ENCODE measurements at regions not wholly inside any gene's neighbourhood (a gene's known extent, or its start where the extent isn't known, plus 50 kb on each side); places are given as distances from the start of the nearest gene placed in this dataset.

DNA sequence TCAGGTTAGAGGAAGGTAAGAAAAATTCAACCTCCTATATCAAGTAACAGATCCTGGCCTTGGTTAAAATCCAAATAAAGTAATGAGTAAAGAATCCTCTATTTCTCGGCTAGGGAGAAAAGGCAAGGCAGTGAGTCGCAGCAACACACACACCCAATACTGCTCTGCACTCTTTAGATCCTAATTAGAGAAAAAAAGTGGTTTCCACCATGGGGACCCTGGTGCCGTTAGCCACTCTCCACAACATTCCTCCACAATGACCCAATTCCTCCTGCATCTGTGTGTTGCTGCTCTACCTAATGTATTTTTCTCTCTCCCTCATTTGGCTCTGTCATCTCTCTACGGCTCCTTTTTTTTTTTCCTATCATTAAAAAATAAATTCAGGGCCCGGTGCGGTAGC, 462.7 kb downstream of the METTL4 start:
- TF ChIP-seq, protein P1, sequence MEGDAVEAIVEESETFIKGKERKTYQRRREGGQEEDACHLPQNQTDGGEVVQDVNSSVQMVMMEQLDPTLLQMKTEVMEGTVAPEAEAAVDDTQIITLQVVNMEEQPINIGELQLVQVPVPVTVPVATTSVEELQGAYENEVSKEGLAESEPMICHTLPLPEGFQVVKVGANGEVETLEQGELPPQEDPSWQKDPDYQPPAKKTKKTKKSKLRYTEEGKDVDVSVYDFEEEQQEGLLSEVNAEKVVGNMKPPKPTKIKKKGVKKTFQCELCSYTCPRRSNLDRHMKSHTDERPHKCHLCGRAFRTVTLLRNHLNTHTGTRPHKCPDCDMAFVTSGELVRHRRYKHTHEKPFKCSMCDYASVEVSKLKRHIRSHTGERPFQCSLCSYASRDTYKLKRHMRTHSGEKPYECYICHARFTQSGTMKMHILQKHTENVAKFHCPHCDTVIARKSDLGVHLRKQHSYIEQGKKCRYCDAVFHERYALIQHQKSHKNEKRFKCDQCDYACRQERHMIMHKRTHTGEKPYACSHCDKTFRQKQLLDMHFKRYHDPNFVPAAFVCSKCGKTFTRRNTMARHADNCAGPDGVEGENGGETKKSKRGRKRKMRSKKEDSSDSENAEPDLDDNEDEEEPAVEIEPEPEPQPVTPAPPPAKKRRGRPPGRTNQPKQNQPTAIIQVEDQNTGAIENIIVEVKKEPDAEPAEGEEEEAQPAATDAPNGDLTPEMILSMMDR (IDR thresholded peaks at IDR 0.05; ENCODE audit: borderline replicate concordance, insufficient read depth, low read depth, low read length) = no peak
- H3K4me3 ChIP-seq (ENCODE audit: low read depth, low read length) = no peak overlapping the region

DNA sequence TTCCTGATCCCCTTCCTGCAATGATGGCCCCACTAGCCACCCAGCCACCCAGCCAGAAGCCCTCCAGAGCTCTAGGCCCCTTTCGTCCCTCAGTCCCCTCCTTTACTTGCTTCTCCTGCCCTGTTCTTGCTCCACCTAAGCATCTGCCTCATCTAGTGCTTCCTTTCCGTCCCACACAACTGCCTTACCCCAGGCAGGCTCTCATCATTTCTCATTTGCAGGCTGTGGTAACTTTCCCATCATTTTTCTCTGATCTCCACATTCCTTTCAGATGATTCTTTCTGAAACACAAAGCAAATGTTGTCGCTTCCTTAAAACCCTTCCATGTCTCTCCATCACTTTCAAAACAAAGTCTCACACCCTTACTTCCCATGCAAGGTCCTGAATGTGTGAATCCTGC, 459.8 kb downstream of the METTL4 start:
- no peak overlapping the region for H3K4me3 ChIP-seq (ENCODE audit: low read depth, low read length)
- TF ChIP-seq, protein P1 (IDR thresholded peaks at IDR 0.05; ENCODE audit: borderline replicate concordance, insufficient read depth, low read depth, low read length) = no peak

DNA sequence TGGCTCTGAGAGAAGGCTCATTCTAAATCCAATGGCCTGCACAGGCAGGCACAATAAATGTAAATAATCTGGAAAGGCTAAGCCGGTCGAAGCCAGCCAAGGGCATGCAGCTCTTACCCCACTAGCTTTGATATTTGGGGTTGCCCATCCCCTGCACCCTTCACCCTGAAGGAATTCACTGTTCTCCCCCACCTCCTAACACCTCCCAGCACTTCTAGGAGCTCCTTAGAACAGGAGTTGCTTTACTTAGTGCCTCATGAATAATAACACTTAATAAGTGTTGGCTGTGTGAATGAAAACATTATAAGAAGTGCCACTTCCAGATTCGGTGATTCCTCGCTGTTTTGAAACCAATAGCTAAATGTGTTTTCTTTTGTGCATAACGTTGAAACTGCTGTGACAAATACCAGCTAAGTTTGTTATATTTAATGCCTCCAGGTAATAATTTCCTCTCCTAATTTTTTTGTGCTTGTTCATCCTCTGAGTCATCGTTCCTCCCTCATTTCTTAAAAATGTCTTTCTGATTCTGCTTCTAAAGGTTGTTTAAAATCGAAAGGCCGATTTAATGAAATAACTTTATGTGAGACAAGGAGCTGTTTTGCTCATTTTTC, 458.8 kb downstream of the METTL4 start:
- TF ChIP-seq, protein P1 (IDR thresholded peaks at IDR 0.05; ENCODE audit: borderline replicate concordance, insufficient read depth, low read depth, low read length) = no peak
- H3K4me3 ChIP-seq (ENCODE audit: low read depth, low read length) = no peak overlapping the region

DNA sequence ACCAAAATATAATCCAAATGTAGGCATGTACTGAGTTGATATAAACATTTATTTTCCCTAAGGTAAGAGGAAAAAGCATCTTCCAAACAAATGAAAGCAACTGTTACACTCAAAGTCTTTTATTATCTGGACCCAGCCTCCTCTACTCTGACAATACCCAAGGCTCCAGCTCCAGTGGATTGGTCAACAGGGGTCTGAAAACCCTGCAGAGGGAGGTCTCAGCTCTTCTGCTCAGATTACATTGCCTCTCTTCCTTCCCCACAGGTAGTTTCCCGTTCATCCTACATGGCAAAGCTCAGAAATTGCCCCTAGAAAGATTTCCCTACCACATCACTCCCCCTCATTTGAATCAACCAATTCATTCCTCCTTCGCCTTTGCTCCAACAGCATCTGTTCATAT, 457.0 kb downstream of the METTL4 start:
- H3K4me3 ChIP-seq (ENCODE audit: low read depth, low read length) = no peak overlapping the region
- TF ChIP-seq, protein P1 (IDR thresholded peaks at IDR 0.05; ENCODE audit: borderline replicate concordance, insufficient read depth, low read depth, low read length) = no peak

DNA sequence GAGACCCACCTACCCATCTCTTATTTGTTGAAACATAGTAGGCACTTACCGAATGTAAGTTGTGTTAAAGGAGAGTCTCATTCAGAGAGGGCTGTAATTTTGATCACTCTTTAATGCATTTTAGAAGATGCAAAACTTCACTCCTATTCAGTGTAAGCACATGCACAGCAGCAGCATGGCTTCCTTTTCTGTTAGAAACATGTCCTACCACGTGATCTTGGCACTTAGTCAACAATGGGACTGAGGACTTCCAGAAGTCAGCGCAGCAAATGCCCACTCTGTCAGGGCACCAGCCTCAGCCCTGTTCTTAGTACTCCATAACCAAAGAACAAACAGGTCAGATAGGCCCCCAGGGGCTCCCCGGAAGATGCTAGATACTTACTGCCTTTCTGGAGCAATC, 456.5 kb downstream of the METTL4 start:
- TF ChIP-seq, protein P1 (IDR thresholded peaks at IDR 0.05; ENCODE audit: borderline replicate concordance, insufficient read depth, low read depth, low read length) = no peak
- H3K4me3 ChIP-seq (ENCODE audit: low read depth, low read length) = no peak overlapping the region

DNA sequence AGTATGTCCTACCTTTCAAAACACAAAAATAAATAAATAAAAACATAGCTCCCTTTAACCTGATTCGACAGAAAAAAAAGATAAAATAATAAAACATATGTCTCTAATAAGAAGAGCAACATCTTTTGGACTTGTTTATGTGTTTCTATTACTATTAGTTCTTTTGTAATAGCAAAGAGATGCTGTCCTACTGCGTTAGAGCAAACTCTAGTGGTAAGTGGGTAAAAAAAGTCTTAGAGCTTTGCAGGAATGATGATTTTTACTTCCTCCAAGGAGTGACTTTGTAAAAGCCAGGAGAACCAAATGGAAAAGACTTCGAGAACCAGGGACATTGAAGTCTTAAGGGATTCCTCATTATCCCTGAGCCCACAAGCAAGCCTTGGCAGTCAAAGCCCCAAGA, 450.1 kb downstream of the METTL4 start:
- no peak overlapping the region for H3K4me3 ChIP-seq (ENCODE audit: low read depth, low read length)
- TF ChIP-seq, protein P1 (IDR thresholded peaks at IDR 0.05; ENCODE audit: borderline replicate concordance, insufficient read depth, low read depth, low read length) = no peak

DNA sequence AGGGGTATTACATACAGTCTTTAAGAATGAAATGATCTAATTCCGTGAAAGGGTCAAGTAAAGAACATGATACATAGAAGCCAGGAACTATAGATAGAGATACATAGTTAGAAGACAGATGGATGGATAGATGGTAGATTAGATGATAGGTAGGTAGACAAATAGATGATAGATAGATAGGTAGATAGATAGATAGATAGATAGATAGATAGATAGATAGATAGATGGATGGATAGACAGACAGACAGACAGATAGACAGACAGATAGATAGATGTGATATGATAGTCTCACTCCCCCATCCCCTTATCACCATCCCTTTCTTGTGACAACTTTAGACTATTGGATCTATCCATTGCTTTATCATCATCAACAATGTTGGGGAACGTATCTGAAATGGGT, 448.2 kb downstream of the METTL4 start:
- H3K4me3 ChIP-seq (ENCODE audit: low read depth, low read length) = no peak overlapping the region
- TF ChIP-seq, protein P1 (IDR thresholded peaks at IDR 0.05; ENCODE audit: borderline replicate concordance, insufficient read depth, low read depth, low read length) = no peak

Data from GM12875 (cell line).